Left cardiac atrium (tissue), 4 donors: ENCODE measurements at regions not wholly inside any gene's neighbourhood (a gene's known extent, or its start where the extent isn't known, plus 50 kb on each side); places are given as distances from the start of the nearest gene placed in this dataset.
"Not testable (repeated sequence)": the region's sequence is repeated elsewhere in the genome, so short reads cannot be mapped to it uniquely, and the experiment has no call there.

ENCODE experiments used
- ATAC-seq, 2 donors: fragments of 200-7000 bp; cut with Tn5 transposase; one replicate each; pipeline ENCODE4 v1.9.1; 2020; ENCODE audit warnings: mild to moderate bottlenecking in 2 of 2, moderate library complexity in 2 of 2
- DNase-seq: peaks from one replicate; pipeline ENCODE4 v3.0.0-alpha.2; 2020
- intact Hi-C, 2 donors: fragments of 100-400 bp; cut with DNase I; formaldehyde crosslinking; loops; one replicate each; pipeline versions ENCODE4 v1.14.1 to v1.15.1; 2022 to 2023
- donor health status: DM: no; HTN: yes; CAD: no.
- donor health status: DM: no; HTN: yes; CAD: no; lungs with severe emphysema.
- donor health status: DM: yes; HTN: yes; CAD: no.
- donor health status: Dilated cardiomyopathy.

DNA sequence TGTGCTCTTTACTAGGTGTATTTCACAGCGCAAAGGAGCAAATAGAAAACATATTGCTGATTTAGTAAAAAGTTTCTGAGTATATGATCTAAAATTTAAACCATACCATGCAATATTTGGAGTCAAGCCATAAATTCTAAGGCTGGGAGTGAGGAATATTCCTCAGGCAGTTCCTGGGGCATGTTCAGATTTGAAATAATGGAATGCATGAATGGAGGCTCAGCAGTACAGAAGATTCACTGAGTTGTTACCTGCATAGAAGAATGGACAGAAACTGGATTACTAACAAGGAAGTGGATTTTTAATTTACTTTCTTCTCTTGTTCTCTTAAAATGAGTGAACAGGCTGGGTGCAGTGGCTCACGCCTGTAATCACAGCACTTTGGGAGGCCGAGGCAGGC is 441.0 kb upstream of the MAP2 start:
- intact Hi-C loops = no loop called here
- DNase-seq (no peak), ATAC-seq (no peak)

- intact Hi-C loops = no loop called here
- DNase-seq = no peak
- no peak for ATAC-seq
These were observed 440.4 kb upstream of the MAP2 start for GRCh38 chr2:208983486-208983885.

DNA sequence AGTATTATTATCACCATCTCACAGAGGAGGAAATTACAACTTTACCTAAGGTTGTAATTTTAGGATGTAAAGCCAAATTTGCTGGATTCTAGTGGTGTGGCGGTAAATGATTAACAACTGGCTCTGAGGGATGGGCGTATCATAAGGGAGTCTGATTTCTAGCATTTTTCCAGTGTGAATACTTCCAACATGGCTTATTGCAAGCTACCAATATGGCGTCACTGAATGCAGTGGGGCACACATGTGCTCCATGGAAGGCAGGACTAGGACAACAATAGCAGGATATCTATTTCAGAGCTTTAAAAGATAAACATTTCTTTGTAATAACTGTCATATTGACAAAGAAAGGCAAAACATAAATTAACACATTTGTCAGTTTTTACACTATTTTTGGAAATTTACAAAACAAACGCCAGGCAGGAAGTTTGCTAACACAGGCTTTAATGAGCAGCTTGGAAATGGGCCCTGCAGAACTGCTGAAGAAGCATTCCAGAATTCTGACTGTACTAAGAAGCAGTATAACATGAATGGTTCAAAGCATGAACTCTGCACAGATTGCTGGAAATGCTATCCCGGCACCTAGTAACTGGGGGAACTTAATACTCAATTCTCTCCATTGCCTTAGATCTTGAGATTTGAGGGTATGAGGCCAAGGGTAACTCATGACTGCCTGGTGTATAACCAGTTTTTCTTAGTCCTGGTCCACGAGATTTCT is 439.3 kb upstream of the MAP2 start:
- intact Hi-C loops = no loop called here
- DNase-seq (no peak), ATAC-seq (peak; percentile 27 to 67)

DNA sequence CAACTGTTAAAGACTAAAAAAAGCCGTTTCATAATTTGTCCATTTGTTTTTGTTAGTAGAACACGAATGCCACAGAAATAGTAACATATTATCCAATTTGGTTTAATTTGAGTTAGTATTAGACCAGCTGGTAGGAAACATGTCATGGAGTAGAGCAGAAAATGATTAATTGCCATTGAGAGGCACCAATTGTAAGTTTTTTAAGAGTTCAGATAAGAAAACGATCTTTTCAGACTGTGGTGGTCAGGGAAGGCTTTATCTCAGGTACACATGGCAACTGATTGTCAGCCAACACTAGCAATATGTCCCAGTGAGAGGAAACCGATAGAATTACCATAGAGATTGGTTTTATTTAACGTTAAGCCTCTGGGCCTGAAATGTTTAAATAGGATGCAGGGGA is 438.2 kb upstream of the MAP2 start:
- no peak for ATAC-seq
- no peak for DNase-seq
- intact Hi-C loops = no loop called here

- DNase-seq = no peak
- ATAC-seq = no peak
- intact Hi-C loops = no loop called here
These were observed 433.1 kb upstream of the MAP2 start for GRCh38 chr2:208990716-208991115.

DNA sequence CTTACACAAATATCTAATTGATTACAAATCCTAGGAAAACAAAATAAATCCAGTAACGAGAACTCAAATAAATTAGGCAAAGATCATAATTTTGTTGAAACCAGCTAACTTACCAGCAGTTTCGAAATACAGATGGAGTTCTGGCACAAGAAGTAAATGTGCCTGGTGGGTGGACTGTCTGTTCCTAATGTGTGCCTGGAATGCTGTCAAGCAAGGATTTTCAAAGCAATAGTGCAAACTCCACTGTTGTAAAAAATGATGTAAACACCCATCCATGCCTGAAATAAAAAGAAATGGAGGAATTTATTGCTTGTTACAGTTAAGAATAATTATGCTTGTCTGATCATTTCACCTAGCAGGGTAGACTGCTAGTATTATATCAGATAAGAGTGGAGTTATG is 423.9 kb upstream of the MAP2 start:
- DNase-seq (no peak), ATAC-seq (no peak)
- intact Hi-C loops = no loop called here

DNA sequence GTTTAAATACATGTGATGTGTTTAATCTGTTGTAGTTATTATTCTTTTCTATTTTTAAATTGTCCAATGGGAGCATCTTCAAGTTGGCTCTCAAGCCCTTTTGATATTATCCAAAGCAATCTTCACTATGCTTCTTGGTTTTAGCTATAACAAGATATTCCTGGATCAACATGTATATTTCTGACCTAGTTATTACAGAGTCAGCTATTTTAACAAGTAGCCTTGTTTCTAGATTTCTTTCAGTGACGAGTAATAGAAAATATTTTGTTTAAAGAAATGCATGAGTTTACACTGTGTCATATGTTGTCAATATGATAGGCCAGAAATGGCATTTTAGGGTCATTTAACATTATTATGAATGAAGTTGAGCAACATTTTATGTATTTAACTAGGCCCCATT is 421.8 kb upstream of the MAP2 start:
- DNase-seq (no peak), ATAC-seq (no peak)
- intact Hi-C loops = no loop called here

DNA sequence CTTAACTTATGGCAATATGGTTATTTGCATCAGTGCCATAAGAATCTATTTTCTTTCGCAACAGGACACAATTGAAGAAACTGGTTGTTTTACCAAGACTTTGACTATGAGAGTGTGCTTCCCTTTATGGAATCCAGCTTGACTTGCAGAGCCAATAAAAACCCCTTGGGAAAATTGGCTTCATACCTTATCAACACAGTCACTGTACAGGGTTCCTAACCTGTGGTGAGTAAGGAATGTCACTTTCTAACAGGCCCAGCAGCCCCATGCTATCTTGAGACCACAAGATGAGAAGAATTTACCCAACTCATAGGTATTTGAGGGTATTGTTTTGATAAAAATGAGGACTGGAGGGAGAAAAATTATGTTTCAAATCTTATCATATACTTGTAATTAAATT is 418.5 kb upstream of the MAP2 start:
- no peak for ATAC-seq
- intact Hi-C loops = no loop called here
- no peak for DNase-seq

- DNase-seq = no peak
- intact Hi-C loops = no loop called here
- ATAC-seq = no peak
These were observed 415.1 kb upstream of the MAP2 start for GRCh38 chr2:209008636-209009287.

DNA sequence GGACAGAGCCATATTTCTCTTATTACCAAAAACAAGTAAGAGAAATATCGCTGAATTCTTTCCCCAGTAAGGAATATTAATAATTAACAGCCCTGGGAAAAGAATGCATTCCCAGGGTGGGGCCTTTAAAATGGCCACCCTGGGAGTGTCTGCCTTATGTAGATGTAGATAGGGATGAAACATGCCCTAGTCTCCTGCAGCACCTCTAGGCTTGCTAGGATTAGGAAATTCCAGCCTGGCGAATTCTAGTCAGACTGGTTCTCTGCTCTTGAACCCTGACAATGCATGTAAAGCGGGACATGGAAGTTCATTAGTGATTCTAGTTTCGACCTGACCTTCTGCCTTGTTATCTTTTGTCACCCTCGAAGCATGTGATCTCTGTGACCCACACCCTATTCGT is 405.2 kb upstream of the MAP2 start:
- DNase-seq, intact Hi-C loops, ATAC-seq: not testable (repeated sequence)

DNA sequence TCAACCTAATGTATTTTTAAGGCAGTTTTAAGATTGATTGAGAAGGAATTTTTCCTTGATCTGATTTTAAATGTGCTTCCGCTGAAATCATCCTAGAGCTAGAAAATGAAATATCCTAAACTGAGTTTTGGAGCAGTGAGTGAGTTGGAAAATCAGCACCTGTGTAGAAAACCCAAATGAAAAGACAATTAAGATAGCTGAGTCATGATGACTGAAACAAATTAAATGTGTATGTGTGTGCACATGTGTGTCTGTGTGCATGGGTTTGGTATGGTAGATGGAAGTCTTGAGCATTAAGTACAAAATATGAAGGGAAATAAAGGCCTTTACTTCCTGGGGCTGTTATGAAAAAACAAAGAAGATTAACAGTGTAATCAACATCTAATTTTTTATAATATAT is 394.6 kb upstream of the MAP2 start:
- ATAC-seq = no peak
- intact Hi-C loops = no loop called here
- no peak for DNase-seq

- intact Hi-C loops = no loop called here
- DNase-seq (no peak), ATAC-seq (no peak)
These were observed 379.5 kb upstream of the MAP2 start for GRCh38 chr2:209044307-209044706.

DNA sequence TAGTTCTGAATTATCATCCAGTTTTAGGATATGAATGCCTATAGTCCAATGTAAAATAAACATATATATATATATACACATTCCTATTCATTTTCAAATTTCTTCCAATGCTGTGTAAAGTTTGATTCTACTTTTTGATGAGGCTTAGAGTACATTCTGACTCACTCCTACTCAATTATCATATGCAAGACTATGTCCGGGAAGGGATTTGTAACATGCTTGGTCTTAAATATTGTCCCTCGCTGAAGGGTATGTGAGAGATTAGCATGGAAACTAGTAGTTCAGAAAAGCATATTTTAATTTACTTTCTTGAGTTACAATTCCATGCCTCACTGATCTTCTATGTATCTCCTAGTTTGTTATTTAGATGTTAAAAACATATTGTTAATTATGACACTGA is 377.7 kb upstream of the MAP2 start:
- intact Hi-C loops = no loop called here
- no peak for ATAC-seq
- DNase-seq = no peak

GRCh38 chr2:209049608-209050007 is 374.2 kb upstream of the MAP2 start:
- intact Hi-C loops = no loop called here
- ATAC-seq (no peak), DNase-seq (no peak)

GRCh38 chr2:209062210-209062609 is 361.6 kb upstream of the MAP2 start:
- ATAC-seq (no peak), DNase-seq (no peak)
- intact Hi-C loops = no loop called here

GRCh38 chr2:209070262-209070661 is 353.6 kb upstream of the MAP2 start:
- DNase-seq (no peak), ATAC-seq (no peak)
- intact Hi-C loops = no loop called here

- DNase-seq (no peak), ATAC-seq (no peak)
- intact Hi-C loops = no loop called here
These were observed 350.7 kb upstream of the MAP2 start for GRCh38 chr2:209073151-209073550.

DNA sequence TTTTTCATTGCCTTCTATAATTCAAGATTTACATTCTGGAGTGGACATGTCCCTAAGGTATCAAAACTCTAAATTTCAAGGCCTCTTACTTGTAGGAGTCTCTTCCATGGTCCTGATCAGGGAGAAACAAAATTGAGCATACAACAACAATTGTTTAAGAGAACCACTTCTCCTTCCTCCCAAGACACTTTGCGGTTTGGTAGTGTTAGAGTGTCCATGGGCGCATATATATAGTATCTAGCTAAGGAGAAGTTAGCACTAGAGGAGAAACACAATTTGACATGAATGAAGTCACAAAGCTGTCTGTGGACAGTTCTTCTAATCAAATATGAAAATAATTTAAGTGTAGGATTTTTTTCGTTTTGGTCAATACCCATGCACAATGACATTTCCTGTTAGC is 349.1 kb upstream of the MAP2 start:
- no peak for DNase-seq
- intact Hi-C loops = no loop called here
- ATAC-seq = no peak

- intact Hi-C loops = no loop called here
- ATAC-seq (no peak), DNase-seq (no peak)
These were observed 347.7 kb upstream of the MAP2 start for GRCh38 chr2:209076151-209076550.

DNA sequence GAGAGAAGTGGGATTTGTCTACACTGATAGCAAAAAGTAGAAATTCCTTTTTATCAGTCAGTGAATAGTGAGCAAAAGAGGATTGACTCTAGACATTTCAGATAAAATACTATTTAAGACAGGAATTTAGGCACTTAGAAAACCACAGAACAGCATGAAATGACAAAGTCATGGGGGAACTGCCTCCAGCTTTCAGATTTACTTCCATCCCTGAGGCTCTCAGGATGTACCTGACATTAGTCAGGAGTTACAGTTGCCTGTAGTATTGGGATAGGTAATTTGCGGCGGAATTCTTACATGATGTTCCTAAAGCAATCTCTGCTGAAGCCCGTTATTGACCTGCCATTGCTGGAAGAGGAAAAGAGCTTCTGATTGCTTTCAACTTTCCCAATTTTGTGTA is 337.1 kb upstream of the MAP2 start:
- intact Hi-C loops = no loop called here
- DNase-seq = no peak
- ATAC-seq = no peak

GRCh38 chr2:209091056-209091455 is 332.8 kb upstream of the MAP2 start:
- no peak for DNase-seq
- intact Hi-C loops = no loop called here
- no peak for ATAC-seq
